Ishikawa (cell line): ENCODE measurements at regions not wholly inside any gene's neighbourhood (a gene's known extent, or its start where the extent isn't known, plus 50 kb on each side); places are given as distances from the start of the nearest gene placed in this dataset.

Experiments used
- CEBPB ChIP-seq: IDR thresholded peaks from 2 replicates; pipeline ENCODE4 v1.6.1; 2012
- CREB1 ChIP-seq: IDR thresholded peaks from 2 replicates; pipeline ENCODE4 v1.6.1; 2012; ENCODE audit warnings: low read depth
- EGR1 ChIP-seq: IDR thresholded peaks from 2 replicates; pipeline ENCODE4 v1.6.1; 2012
- EP300 ChIP-seq: IDR thresholded peaks from 2 replicates; pipeline ENCODE4 v1.6.1; 2012; ENCODE audit warnings: borderline replicate concordance
- FOXM1 ChIP-seq: IDR thresholded peaks from 2 replicates; pipeline ENCODE4 v1.6.1; 2012; ENCODE audit warnings: low read depth, borderline replicate concordance
- NFIC ChIP-seq: IDR thresholded peaks from 2 replicates; pipeline ENCODE4 v1.6.1; 2012
- RAD21 ChIP-seq: IDR thresholded peaks from 2 replicates; pipeline ENCODE4 v1.6.1; 2012; ENCODE audit warnings: low read depth
- TAF1 ChIP-seq: IDR thresholded peaks from 2 replicates; pipeline ENCODE4 v1.6.1; 2012; ENCODE audit warnings: low read depth, mild to moderate bottlenecking
- TCF12 ChIP-seq: IDR thresholded peaks from 2 replicates; pipeline ENCODE4 v1.6.1; 2012; ENCODE audit warnings: low read depth
- TEAD4 ChIP-seq: IDR thresholded peaks from 2 replicates; pipeline ENCODE4 v1.6.1; 2012
- YY1 ChIP-seq: IDR thresholded peaks from 2 replicates; pipeline ENCODE4 v1.6.1; 2012; ENCODE audit warnings: low read depth
- ZBTB7A ChIP-seq: IDR thresholded peaks from 2 replicates; pipeline ENCODE4 v1.6.1; 2012; ENCODE audit warnings: low read depth
- TF ChIP-seq, protein P1 (sequence below): IDR thresholded peaks from 2 replicates; pipeline ENCODE4 v1.6.1; 2012
- TF ChIP-seq, protein P2 (sequence below): IDR thresholded peaks from 2 replicates; pipeline ENCODE4 v1.6.1; 2012
- TF ChIP-seq, protein P3 (sequence below): IDR thresholded peaks from 2 replicates; pipeline ENCODE4 v1.6.1; 2012; ENCODE audit warnings: low read depth, mild to moderate bottlenecking

DNA sequence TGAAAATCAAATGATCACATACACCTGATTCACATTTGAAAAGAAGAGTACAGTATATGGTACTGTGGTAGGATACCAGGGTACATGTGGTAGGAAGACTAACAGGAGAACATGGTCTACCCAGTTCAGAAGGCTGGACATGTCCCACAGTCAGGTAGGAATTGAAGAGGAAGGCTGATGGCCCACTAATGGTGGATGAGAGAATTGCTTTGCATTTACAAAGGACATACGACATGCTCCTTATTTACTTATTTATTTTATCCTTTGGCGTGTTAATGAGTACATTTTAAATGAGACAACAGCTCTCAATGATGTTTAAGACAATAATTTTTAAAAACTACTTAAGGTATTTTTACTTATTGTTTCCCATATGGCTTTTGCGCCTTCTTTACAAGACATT, 106.7 kb upstream of the BMP2K start:
- TF ChIP-seq, protein P1, sequence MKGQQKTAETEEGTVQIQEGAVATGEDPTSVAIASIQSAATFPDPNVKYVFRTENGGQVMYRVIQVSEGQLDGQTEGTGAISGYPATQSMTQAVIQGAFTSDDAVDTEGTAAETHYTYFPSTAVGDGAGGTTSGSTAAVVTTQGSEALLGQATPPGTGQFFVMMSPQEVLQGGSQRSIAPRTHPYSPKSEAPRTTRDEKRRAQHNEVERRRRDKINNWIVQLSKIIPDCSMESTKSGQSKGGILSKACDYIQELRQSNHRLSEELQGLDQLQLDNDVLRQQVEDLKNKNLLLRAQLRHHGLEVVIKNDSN = no peak
- peak; percentile 22; the same call in 1 of the 2 replicates for TF ChIP-seq RAD21

DNA sequence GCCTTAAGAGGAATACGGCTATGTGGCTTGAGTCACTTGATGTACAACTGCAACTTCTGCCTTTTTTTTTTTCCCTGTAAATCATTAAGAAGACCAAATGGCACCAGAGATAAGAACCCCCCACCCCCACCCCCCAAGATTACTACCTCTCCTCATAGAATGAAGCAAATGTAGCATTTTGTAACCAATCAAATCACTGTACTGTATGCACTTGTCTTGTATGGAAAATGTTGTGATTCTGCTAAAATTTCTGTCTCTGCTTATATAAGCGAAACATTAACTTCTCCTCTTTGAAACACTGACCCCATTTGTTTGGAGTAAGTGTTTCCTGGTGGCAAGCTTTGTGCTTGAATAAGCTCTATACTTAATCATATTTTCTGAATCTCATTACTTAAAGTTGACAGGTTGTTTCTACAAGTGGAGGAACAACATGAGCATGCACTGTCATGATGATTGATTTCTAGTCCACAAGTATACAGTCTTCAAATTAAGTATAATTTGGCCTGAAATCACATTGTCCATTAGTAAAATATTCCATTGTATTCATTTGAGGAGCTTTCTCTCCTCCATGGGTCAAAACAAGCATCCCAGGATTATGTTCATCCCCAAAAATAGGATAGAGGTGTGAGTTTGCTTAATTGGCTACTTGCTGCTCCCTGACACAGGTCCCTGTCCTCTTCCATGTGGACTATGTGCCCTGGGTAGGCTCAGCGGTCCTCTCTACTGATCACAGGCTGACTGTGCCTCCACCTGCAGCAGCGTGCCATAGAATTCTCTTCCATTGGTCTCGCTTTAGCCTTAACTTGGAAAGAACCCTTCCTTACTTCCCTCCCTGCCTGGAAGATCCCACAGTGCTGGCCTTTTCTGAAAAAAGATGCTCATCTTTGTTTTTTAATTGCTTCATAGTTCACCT, 104.0 kb upstream of the BMP2K start:
- no peak for TF ChIP-seq TCF12
- TF ChIP-seq EGR1 = no peak

DNA sequence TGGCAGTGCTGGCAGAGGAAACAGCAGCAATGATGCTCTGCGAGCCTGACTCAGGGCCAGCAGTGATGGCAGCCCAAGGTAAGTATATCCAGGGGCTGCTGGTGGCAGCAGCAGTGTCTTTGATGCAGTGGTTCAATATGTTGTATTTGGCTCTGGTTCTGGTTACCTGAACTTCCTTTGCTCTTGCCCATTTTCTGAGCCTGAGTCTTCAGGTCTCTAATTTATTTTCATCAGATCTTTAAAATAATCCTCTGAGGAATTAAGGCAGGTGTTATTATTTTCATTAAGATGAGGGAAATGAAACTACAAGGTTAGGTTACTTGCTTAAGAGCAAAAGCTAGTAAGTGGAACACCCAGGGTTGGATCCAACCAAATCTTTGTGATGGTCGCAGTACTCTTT, 102.8 kb upstream of the BMP2K start:
- TF ChIP-seq TAF1 = no peak

DNA sequence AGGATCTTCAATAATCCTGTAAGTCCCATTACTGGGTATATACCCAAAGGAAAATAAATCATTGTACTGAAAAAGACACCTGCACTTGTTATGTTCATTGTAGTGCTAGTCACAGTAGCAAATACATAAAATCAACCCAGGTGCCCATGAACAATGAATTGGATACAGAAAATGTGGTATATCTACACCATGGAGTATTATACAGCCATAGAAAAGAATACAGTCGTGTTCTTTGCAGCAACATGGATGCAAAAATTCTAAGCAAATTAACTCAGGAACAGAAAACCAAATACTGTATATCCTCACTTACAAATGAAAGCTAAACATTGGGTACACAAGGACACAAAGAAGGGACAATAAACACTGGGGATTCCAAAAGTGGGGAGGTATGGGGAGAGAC, 100.8 kb upstream of the BMP2K start:
- TF ChIP-seq EGR1 (no peak), TEAD4 (no peak)

DNA sequence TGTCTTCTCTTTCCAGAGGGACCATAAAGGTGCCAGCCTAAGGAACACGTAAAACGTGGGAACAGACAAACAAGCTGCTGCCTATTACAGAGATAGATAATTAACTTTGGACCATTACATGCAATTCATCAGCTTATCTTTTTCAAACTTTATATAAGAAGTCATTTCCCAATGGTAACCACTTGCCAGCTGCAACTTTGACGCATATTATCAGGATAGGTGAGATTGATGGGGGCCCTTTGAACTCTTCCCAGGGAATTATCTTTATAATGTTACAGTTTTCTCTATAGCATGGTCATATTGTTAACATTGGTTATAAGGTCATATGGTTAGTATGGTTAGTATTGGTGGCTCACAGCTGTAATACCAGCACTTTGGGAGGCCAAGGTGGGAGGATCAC, 94.1 kb upstream of the BMP2K start:
- TF ChIP-seq, protein P1 = no peak
- TF ChIP-seq RAD21 = no peak
- TF ChIP-seq FOXM1 = no peak
- no peak for TF ChIP-seq TAF1

DNA sequence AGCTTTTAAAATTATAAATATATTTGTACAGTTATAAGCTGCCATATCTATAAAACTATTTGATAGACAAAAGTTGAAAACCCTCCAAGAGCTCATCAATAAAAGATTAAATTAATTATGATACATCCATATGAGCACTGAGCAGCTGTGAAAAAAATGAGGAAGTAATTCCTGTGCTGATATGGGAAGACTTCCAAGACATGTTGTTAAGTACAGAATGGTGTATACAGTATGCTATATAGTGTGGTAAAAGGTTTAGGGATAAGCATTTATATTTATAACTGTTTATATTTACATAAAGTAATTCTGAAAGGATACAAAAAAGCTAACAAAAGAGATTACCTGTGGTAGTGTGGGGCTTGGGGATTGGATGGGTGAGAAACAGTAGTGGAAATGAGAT, 92.8 kb upstream of the BMP2K start:
- TF ChIP-seq, protein P2, sequence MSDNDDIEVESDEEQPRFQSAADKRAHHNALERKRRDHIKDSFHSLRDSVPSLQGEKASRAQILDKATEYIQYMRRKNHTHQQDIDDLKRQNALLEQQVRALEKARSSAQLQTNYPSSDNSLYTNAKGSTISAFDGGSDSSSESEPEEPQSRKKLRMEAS = no peak
- TF ChIP-seq TEAD4 (no peak), CREB1 (no peak), RAD21 (no peak), CEBPB (no peak), FOXM1 (no peak), YY1 (no peak), ZBTB7A (no peak), EP300 (no peak), TAF1 (no peak), TCF12 (no peak), NFIC (no peak), EGR1 (no peak)
- TF ChIP-seq, protein P3, sequence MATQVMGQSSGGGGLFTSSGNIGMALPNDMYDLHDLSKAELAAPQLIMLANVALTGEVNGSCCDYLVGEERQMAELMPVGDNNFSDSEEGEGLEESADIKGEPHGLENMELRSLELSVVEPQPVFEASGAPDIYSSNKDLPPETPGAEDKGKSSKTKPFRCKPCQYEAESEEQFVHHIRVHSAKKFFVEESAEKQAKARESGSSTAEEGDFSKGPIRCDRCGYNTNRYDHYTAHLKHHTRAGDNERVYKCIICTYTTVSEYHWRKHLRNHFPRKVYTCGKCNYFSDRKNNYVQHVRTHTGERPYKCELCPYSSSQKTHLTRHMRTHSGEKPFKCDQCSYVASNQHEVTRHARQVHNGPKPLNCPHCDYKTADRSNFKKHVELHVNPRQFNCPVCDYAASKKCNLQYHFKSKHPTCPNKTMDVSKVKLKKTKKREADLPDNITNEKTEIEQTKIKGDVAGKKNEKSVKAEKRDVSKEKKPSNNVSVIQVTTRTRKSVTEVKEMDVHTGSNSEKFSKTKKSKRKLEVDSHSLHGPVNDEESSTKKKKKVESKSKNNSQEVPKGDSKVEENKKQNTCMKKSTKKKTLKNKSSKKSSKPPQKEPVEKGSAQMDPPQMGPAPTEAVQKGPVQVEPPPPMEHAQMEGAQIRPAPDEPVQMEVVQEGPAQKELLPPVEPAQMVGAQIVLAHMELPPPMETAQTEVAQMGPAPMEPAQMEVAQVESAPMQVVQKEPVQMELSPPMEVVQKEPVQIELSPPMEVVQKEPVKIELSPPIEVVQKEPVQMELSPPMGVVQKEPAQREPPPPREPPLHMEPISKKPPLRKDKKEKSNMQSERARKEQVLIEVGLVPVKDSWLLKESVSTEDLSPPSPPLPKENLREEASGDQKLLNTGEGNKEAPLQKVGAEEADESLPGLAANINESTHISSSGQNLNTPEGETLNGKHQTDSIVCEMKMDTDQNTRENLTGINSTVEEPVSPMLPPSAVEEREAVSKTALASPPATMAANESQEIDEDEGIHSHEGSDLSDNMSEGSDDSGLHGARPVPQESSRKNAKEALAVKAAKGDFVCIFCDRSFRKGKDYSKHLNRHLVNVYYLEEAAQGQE = no peak
- TF ChIP-seq, protein P1 = no peak

DNA sequence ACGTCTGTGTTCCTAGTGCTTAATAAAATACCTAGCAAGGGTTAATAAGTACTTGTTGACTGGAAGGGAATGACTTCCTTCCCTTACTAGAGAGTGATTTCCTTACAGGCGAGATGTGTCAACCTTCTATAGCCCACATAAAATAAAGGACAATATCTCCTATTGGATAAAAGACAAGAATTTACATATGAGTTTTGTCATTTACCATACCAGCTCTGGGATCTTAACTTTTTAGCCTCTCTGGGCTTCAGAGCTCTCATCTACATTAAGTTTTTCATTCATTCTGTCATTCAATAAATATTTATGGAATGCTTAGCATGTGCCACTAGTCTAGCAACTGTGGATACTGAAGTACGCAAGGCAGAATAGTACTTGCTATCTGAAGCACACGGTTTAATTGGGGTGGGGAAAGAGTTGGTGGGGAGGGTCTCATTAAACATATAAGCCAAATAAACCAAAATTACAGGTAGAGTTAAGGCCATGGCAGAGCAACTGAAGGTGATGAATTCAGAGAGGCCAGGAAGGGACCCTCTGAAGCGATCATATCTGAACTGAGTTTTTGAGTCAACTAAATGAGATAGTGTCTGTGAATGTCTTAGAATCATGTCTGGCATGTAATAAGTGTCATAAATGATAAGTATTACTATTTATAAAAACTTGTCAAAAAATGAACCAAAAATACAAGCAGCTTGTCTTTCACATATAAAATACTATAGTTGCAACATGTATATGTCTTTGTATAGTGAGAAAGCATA, 91.6 kb upstream of the BMP2K start:
- TF ChIP-seq TEAD4 = peak; percentile 89
- TF ChIP-seq NFIC = 0 out of 2 replicates have a peak, but pooled peaks have one; percentile 12
- TF ChIP-seq CREB1 = no peak
- 0 out of 2 replicates have a peak, but pooled peaks have one; percentile 16 for TF ChIP-seq TCF12

DNA sequence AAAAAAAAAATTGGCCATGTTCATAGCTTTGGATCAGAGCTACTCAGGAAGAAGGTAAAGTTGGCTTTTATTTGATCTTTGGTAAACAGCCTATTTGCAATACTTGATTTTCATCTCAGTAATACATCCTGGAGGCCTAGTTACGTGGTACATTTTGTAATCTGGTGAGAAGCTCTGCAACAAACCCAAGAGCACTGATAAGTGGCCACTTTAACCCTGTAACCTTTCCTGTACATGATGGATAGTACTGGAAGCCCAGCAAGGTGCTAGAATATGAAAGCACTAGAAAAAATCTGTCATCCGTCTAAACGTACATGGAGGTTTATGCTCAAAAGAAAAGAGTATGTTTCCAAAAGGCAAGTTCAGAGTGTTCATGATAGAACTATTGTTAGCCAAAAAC, 88.3 kb upstream of the BMP2K start:
- TF ChIP-seq EP300 (no peak), TAF1 (no peak), EGR1 (no peak), TCF12 (no peak), YY1 (no peak), NFIC (no peak)
- TF ChIP-seq, protein P1 = no peak
- TF ChIP-seq, protein P3 = no peak
